ENCODE measurements at regions not wholly inside any gene's neighbourhood (a gene's known extent, or its start where the extent isn't known, plus 50 kb on each side); places are given as distances from the start of the nearest gene placed in this dataset.

- Histone ChIP-seq H3K27ac (ENCODE audit: low read length) (no peak overlapping the region), H3K4me3 (ENCODE audit: low read depth in 1 of 2, low read length in 2 of 2) (no peak overlapping the region), H3K9me3 (ENCODE audit: control insufficient read depth in 1 of 2, low read length in 2 of 2) (no peaks in the 10 kb centered on the region), H3K36me3 (ENCODE audit: control insufficient read depth in 1 of 2, insufficient read depth in 2 of 2, low read length in 2 of 2) (no peaks in the 10 kb centered on the region), H3K27me3 (ENCODE audit: low read depth, low read length) (no peaks in the 10 kb centered on the region), H3K4me1 (ENCODE audit: control insufficient read depth in 1 of 2, insufficient read depth in 2 of 2, low read length in 2 of 2) (no peaks in the 10 kb centered on the region)
Observed at GRCh38 chr2:8028436-8028835, 653.4 kb upstream of the ID2 start.

DNA sequence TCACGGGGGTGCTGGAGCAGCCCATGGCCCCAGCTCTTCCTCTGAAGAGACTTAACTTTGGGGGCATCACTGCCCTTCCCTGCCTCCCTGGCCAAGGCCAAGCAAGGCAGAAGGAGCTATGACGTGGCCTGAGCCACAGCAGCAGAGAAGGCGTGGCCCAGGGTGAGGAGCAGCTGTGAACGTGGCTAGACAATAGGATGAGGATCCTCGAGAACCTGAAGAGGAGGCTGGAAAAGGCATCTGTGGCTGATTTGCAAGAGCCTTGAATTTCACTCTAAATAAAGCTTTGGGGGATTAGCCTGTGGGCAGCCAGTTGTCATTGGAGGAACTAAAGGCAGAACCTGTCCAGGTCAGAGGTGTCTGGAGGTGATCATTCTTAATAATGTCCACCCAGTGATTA is 652.9 kb upstream of the ID2 start:
- H3K9me3 ChIP-seq (ENCODE audit: control insufficient read depth in 1 of 2, low read length in 2 of 2), result no peaks in the 10 kb centered on the region
- no peaks in the 10 kb centered on the region for H3K36me3 ChIP-seq (ENCODE audit: control insufficient read depth in 1 of 2, insufficient read depth in 2 of 2, low read length in 2 of 2)
- H3K4me3 ChIP-seq (ENCODE audit: low read depth in 1 of 2, low read length in 2 of 2), result no peak overlapping the region
- no peak overlapping the region for H3K27ac ChIP-seq (ENCODE audit: low read length)
- no peaks in the 10 kb centered on the region for H3K4me1 ChIP-seq (ENCODE audit: control insufficient read depth in 1 of 2, insufficient read depth in 2 of 2, low read length in 2 of 2)
- H3K27me3 ChIP-seq (ENCODE audit: low read depth, low read length), result no peaks in the 10 kb centered on the region

- H3K4me1 ChIP-seq (ENCODE audit: control insufficient read depth in 1 of 2, insufficient read depth in 2 of 2, low read length in 2 of 2), result no peaks in the 10 kb centered on the region
- no peak overlapping the region for H3K27ac ChIP-seq (ENCODE audit: low read length)
- H3K9me3 ChIP-seq (ENCODE audit: control insufficient read depth in 1 of 2, low read length in 2 of 2), result no peaks in the 10 kb centered on the region
- no peaks in the 10 kb centered on the region for H3K36me3 ChIP-seq (ENCODE audit: control insufficient read depth in 1 of 2, insufficient read depth in 2 of 2, low read length in 2 of 2)
- H3K4me3 ChIP-seq (ENCODE audit: low read depth in 1 of 2, low read length in 2 of 2), result no peak overlapping the region
- no peaks in the 10 kb centered on the region for H3K27me3 ChIP-seq (ENCODE audit: low read depth, low read length)
Observed at GRCh38 chr2:8030573-8031303, 651.1 kb upstream of the ID2 start.

- H3K4me3 ChIP-seq (ENCODE audit: low read depth in 1 of 2, low read length in 2 of 2), result no peak overlapping the region
- no peaks in the 10 kb centered on the region for H3K36me3 ChIP-seq (ENCODE audit: control insufficient read depth in 1 of 2, insufficient read depth in 2 of 2, low read length in 2 of 2)
- H3K27ac ChIP-seq (ENCODE audit: low read length), result no peak overlapping the region
- no peaks in the 10 kb centered on the region for H3K4me1 ChIP-seq (ENCODE audit: control insufficient read depth in 1 of 2, insufficient read depth in 2 of 2, low read length in 2 of 2)
- no peaks in the 10 kb centered on the region for H3K27me3 ChIP-seq (ENCODE audit: low read depth, low read length)
- no peaks in the 10 kb centered on the region for H3K9me3 ChIP-seq (ENCODE audit: control insufficient read depth in 1 of 2, low read length in 2 of 2)
Observed at GRCh38 chr2:8031370-8031769, 650.5 kb upstream of the ID2 start.

DNA sequence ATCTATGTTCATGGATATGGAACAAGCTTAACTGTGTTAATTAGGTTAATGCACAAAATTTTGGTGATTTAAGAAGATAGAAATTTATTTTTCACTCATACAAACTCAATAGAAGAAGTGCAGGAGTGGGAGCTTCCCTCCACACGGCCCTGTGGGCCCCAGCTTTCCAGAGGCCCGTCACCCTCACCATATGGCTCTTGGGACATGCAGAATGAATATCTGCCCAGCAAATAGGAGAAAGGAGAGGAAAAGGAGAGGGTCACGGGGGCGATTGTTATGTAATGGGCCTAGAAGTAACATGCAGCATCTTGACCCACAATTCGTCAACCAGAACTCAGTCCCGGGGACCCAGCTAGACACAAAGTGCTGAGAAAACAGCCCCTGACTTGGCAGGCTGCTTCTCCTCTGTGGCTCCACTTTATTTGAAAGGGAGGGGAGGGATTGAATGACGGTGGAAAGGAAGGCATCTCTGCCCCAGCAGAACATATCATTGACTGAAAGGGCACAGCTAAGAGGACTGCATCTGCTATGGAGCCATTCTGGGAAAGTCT is 648.2 kb upstream of the ID2 start:
- Histone ChIP-seq H3K4me3 (ENCODE audit: low read depth in 1 of 2, low read length in 2 of 2) (no peak overlapping the region), H3K36me3 (ENCODE audit: control insufficient read depth in 1 of 2, insufficient read depth in 2 of 2, low read length in 2 of 2) (no peaks in the 10 kb centered on the region), H3K27ac (ENCODE audit: low read length) (no peak overlapping the region), H3K4me1 (ENCODE audit: control insufficient read depth in 1 of 2, insufficient read depth in 2 of 2, low read length in 2 of 2) (no peaks in the 10 kb centered on the region), H3K27me3 (ENCODE audit: low read depth, low read length) (no peaks in the 10 kb centered on the region), H3K9me3 (ENCODE audit: control insufficient read depth in 1 of 2, low read length in 2 of 2) (no peaks in the 10 kb centered on the region)

DNA sequence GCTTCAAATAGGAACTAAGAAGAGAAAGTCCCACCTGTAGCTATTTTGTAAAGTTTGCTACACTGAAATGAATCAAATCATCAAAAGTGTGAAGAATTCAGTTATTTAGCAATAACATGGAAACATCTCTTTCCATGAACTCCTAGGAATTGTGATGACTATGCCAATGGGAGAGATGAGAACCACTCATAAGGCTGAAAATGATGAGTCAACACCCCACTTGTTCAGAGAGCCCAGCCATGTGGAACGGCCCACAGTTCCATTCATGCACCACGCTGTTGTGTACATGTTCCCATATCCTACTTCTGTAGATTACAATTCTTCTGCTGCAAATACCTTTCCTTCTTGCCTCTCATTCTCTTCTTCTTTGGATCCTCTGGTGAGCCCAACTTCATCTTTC is 645.5 kb upstream of the ID2 start:
- no peak overlapping the region for H3K27ac ChIP-seq (ENCODE audit: low read length)
- no peak overlapping the region for H3K4me3 ChIP-seq (ENCODE audit: low read depth in 1 of 2, low read length in 2 of 2)
- H3K9me3 ChIP-seq (ENCODE audit: control insufficient read depth in 1 of 2, low read length in 2 of 2), result no peaks in the 10 kb centered on the region
- no peaks in the 10 kb centered on the region for H3K27me3 ChIP-seq (ENCODE audit: low read depth, low read length)
- H3K36me3 ChIP-seq (ENCODE audit: control insufficient read depth in 1 of 2, insufficient read depth in 2 of 2, low read length in 2 of 2), result no peaks in the 10 kb centered on the region
- H3K4me1 ChIP-seq (ENCODE audit: control insufficient read depth in 1 of 2, insufficient read depth in 2 of 2, low read length in 2 of 2), result no peaks in the 10 kb centered on the region

- H3K27me3 ChIP-seq (ENCODE audit: low read depth, low read length), result no peaks in the 10 kb centered on the region
- H3K4me1 ChIP-seq (ENCODE audit: control insufficient read depth in 1 of 2, insufficient read depth in 2 of 2, low read length in 2 of 2), result no peaks in the 10 kb centered on the region
- no peak overlapping the region for H3K27ac ChIP-seq (ENCODE audit: low read length)
- H3K36me3 ChIP-seq (ENCODE audit: control insufficient read depth in 1 of 2, insufficient read depth in 2 of 2, low read length in 2 of 2), result no peaks in the 10 kb centered on the region
- no peak overlapping the region for H3K4me3 ChIP-seq (ENCODE audit: low read depth in 1 of 2, low read length in 2 of 2)
- H3K9me3 ChIP-seq (ENCODE audit: control insufficient read depth in 1 of 2, low read length in 2 of 2), result peaks cover 0 to 5% of the 10 kb centered on the region in 2 donors
Observed at GRCh38 chr2:8039732-8040131, 642.1 kb upstream of the ID2 start.

GRCh38 chr2:8043295-8043694 is 638.6 kb upstream of the ID2 start:
- no peaks in the 10 kb centered on the region for H3K27me3 ChIP-seq (ENCODE audit: low read depth, low read length)
- no peaks in the 10 kb centered on the region for H3K4me1 ChIP-seq (ENCODE audit: control insufficient read depth in 1 of 2, insufficient read depth in 2 of 2, low read length in 2 of 2)
- H3K36me3 ChIP-seq (ENCODE audit: control insufficient read depth in 1 of 2, insufficient read depth in 2 of 2, low read length in 2 of 2), result no peaks in the 10 kb centered on the region
- H3K4me3 ChIP-seq (ENCODE audit: low read depth in 1 of 2, low read length in 2 of 2), result no peak overlapping the region
- no peak overlapping the region for H3K27ac ChIP-seq (ENCODE audit: low read length)
- peaks cover 0 to 5% of the 10 kb centered on the region in 2 donors for H3K9me3 ChIP-seq (ENCODE audit: control insufficient read depth in 1 of 2, low read length in 2 of 2)

- Histone ChIP-seq H3K27me3 (ENCODE audit: low read depth, low read length) (no peaks in the 10 kb centered on the region), H3K4me1 (ENCODE audit: control insufficient read depth in 1 of 2, insufficient read depth in 2 of 2, low read length in 2 of 2) (no peaks in the 10 kb centered on the region), H3K9me3 (ENCODE audit: control insufficient read depth in 1 of 2, low read length in 2 of 2) (peaks cover 0 to 5% of the 10 kb centered on the region in 2 donors), H3K27ac (ENCODE audit: low read length) (no peak overlapping the region), H3K4me3 (ENCODE audit: low read depth in 1 of 2, low read length in 2 of 2) (no peak overlapping the region), H3K36me3 (ENCODE audit: control insufficient read depth in 1 of 2, insufficient read depth in 2 of 2, low read length in 2 of 2) (no peaks in the 10 kb centered on the region)
Observed at GRCh38 chr2:8044046-8044594, 637.7 kb upstream of the ID2 start.

GRCh38 chr2:8045081-8045614 is 636.7 kb upstream of the ID2 start:
- Histone ChIP-seq H3K27ac (ENCODE audit: low read length) (no peak overlapping the region), H3K4me3 (ENCODE audit: low read depth in 1 of 2, low read length in 2 of 2) (no peak overlapping the region), H3K9me3 (ENCODE audit: control insufficient read depth in 1 of 2, low read length in 2 of 2) (peaks cover 0 to 5% of the 10 kb centered on the region in 2 donors), H3K27me3 (ENCODE audit: low read depth, low read length) (no peaks in the 10 kb centered on the region), H3K36me3 (ENCODE audit: control insufficient read depth in 1 of 2, insufficient read depth in 2 of 2, low read length in 2 of 2) (no peaks in the 10 kb centered on the region), H3K4me1 (ENCODE audit: control insufficient read depth in 1 of 2, insufficient read depth in 2 of 2, low read length in 2 of 2) (no peaks in the 10 kb centered on the region)

GRCh38 chr2:8046849-8047248 is 635.0 kb upstream of the ID2 start:
- peaks cover 0 to 5% of the 10 kb centered on the region in 2 donors for H3K9me3 ChIP-seq (ENCODE audit: control insufficient read depth in 1 of 2, low read length in 2 of 2)
- no peak overlapping the region for H3K27ac ChIP-seq (ENCODE audit: low read length)
- no peaks in the 10 kb centered on the region for H3K4me1 ChIP-seq (ENCODE audit: control insufficient read depth in 1 of 2, insufficient read depth in 2 of 2, low read length in 2 of 2)
- no peak overlapping the region for H3K4me3 ChIP-seq (ENCODE audit: low read depth in 1 of 2, low read length in 2 of 2)
- H3K27me3 ChIP-seq (ENCODE audit: low read depth, low read length), result no peaks in the 10 kb centered on the region
- H3K36me3 ChIP-seq (ENCODE audit: control insufficient read depth in 1 of 2, insufficient read depth in 2 of 2, low read length in 2 of 2), result no peaks in the 10 kb centered on the region

Data from muscle layer of duodenum (tissue), 2 donors.